Medulla oblongata (tissue), 1 donor: ENCODE measurements at regions not wholly inside any gene's neighbourhood (a gene's known extent, or its start where the extent isn't known, plus 50 kb on each side); places are given as distances from the start of the nearest gene placed in this dataset.
"Not testable (repeated sequence)": the region's sequence is repeated elsewhere in the genome, so short reads cannot be mapped to it uniquely, and the experiment has no call there.

Source experiments
- DNase-seq: peaks from one replicate; pipeline ENCODE4 v3.0.0-alpha.2; 2015; ENCODE audit errors: extremely low spot score

- no peak for DNase-seq
Observed at GRCh38 chr3:117003501-117003900, 293.9 kb downstream of the TUSC7 start.

DNA sequence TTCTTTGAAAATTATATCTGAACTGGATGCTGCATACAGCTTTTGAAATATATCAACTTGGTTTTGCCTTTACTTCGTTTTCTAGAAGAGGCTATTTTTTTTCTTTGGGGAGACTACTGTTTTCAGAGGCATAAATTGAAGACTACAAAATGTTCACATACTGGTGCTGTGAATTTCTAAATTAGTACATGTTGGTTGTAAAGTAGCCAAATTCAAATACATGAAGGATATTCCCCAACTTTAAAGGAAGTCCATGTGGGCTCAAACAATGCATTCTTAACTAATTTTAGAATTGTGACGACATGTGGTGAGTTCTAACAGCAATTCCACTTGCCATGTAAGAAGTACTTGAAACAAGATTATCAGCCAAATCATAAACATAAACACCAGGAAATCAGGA is 295.7 kb downstream of the TUSC7 start:
- no peak for DNase-seq

DNA sequence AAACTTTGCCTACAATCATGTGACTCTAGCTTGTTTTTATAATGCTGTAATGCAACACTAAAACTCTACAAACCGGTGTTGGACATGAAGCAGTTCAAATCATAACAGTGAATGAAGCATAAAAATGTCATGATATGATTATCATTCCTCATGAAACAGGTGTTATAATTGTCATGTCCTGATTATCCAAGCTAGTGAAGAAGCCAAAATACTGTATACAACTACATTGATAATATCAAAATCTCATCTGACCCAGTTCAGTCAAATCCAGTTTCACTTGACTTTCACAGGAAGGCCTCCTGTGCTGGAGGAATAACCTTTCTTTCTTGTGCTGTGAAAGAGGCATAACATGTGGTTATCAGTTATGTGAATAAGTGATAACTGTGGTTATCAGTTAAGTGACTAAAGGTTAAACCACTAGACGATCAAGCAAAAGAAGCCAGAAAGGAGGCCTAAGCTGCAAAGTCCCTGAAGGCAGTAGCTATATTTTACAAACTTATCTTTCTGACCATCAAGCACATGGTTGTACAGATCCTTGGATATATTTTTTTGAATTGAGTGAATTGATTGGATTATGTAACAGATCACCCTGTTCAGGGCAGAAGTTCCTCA is 296.4 kb downstream of the TUSC7 start:
- DNase-seq, result no peak

DNA sequence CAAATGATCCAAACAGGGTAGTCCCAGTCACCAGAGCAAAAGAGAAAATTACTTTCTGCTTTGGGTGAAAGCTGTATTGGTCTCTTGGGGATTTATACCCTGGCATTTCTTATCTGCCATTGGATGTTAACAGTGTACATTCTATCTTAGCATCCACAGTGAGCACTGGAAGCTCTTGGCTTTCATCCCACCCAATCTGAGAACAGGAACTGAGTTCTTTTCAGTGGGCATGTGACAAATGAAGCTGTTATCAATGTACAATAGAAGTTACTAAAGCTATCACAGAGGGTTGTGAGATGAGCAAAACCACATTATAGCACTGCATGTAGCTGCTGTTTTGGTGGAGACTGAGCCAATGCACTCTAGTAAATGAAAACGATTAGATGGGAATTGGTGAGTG is 300.7 kb downstream of the TUSC7 start:
- DNase-seq, result no peak

DNA sequence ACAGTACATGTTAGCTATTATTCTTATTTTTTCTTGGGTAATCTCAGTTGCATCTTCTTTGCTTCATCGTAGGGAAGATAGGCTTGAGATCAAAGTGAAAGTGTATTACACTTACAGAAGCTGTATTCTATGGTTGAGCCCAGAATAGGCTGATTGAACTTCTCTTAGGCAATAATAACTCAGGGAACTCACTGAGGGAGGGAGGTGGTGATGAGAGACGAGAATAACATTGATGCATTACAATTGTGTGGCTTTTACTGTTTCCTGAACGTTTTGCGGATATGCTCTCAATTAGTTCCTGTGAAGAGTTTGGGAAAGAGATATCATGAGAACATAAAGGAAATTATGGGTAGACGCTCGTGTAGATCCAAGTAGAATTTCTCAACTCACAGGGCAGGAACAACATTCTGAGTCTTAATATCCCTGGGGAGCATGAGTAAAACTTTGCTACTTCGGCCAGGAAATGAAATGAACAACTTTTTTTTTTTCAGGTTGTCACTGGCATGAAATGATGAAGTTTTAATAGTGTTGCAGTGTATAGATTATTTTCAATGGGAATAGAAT is 302.2 kb downstream of the TUSC7 start:
- no peak for DNase-seq

- no peak for DNase-seq
Observed at GRCh38 chr3:117016378-117016777, 306.8 kb downstream of the TUSC7 start.

GRCh38 chr3:117017135-117017894 is 307.7 kb downstream of the TUSC7 start:
- DNase-seq, result no peak

DNA sequence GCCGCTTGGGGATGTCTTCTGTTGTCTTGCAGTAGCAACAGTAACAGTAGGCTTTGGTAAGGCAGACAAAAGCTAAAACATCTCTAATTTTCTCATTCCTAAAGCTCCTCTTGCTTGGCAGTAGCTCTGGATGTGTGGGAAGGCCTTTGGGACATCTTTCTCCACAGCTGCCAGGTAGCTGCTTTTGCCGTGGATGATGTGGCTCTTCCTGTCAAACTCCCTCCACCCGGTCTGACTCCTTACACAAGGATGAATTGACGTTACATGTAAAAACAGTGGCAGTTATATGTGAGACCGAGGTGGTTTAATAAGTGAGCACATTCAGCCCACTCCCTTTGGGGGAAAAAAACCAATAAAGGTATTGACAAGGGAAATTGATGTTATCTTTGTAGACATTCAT is 309.1 kb downstream of the TUSC7 start:
- no peak for DNase-seq

- peak; percentile 91 for DNase-seq
Observed at GRCh38 chr3:117019082-117019713, 309.6 kb downstream of the TUSC7 start.

DNA sequence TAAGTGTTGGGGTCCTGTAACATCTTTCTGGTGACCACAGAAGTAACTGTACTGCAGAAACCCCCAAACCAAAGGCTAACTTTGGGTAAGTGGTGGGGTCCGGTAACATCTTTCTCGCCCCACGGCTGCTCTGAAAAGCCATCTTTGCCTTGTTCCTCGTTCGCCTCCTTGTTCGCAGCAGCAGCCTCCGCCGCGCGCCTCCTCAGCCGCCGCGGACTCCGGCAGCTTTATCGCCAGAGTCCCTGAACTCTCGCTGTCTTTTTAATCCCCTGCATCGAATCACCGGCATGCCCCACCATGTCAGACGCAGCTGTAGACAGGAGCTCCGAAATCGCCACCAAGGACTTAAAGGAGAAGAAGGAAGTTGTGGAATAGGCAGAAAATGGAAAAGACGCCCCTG is 316.8 kb downstream of the TUSC7 start:
- no peak for DNase-seq

- DNase-seq, result no peak
Observed at GRCh38 chr3:117035745-117036144, 326.2 kb downstream of the TUSC7 start.

- DNase-seq, result peak; percentile 85
Observed at GRCh38 chr3:117036259-117036799, 326.8 kb downstream of the TUSC7 start.

DNA sequence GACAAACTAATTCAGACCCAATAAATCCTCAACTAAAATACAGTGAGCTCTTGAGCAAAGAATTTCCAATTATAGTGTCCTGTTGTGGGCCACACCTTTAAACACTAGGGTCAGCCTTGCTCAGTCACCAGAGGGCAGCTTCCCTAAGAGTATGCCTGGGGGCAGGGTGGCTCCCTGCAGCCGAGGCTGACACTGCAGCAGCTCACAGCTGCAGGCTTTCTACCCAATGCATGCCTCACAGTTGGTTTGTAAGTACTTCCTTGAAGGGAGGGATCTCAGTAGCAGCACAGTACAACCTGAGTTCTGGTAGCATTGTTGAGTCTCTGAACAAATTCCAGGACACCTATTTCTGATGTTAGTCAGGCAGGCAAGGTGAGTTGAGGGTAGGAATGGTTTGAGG is 335.6 kb downstream of the TUSC7 start:
- DNase-seq, result no peak

GRCh38 chr3:117047951-117048705 is 338.5 kb downstream of the TUSC7 start:
- no peak for DNase-seq

- no peak for DNase-seq
Observed at GRCh38 chr3:117052395-117052794, 342.8 kb downstream of the TUSC7 start.

DNA sequence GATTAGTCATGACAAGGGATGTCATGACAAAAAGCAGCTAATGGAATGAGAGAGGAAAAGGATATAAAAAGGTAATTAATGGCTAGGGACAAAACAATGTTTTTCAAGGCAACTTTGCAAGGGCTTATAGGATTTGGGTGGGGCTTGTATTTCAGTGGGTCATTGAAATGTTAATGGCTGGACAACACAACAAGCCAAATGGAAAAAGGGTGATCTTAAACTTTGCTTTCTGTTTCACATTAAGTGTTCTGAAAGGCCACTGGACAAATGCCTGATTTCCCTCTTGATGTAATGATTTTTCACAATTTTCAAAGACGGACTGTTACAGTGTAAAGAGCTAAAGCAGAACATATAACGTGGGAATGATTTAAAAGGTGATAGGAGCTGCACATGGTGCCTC is 345.0 kb downstream of the TUSC7 start:
- no peak for DNase-seq

GRCh38 chr3:117056946-117057345 is 347.4 kb downstream of the TUSC7 start:
- not testable (repeated sequence) for DNase-seq

DNA sequence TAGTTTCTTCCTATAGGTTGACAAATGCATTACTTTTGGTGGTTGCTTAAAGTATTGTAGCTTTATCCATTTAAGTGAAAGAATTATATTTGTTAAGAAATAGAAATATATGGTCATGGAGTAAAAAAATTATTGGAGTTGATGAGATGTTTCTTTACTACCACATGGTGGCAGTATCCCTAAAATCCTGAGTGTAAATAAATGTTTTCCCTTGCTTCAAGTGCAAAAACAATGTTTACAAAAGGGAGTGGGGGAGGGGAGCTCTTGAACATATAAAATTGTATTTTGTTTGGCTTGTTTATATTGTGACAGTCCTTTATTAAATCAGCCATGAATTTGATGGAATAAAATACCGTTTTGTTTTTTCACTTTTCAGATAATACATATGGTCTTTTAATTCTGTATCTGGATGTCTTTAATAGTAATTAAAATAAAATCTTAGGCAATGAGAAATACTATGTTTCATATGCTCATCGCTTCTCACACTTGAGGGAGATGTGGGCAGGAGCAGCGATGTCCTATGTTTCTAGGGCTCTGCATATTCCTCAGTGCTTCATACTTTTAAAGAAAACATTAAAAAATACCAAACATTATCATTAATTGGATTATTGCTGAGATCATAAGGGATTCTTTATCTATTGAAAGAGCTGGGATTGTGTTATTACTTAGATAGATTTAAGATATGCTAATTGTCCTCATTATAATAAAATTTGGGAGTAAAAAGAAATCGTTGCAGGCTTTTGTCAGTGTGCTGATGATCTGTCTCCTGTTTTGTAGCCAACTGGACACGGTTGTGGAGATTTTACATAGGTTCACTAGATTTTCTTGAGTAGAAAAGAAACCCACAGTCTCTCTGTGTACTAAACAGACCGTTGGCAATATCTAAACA is 349.7 kb downstream of the TUSC7 start:
- DNase-seq, result peak; percentile 72

- DNase-seq, result no peak
Observed at GRCh38 chr3:117059956-117060270, 350.3 kb downstream of the TUSC7 start.

DNA sequence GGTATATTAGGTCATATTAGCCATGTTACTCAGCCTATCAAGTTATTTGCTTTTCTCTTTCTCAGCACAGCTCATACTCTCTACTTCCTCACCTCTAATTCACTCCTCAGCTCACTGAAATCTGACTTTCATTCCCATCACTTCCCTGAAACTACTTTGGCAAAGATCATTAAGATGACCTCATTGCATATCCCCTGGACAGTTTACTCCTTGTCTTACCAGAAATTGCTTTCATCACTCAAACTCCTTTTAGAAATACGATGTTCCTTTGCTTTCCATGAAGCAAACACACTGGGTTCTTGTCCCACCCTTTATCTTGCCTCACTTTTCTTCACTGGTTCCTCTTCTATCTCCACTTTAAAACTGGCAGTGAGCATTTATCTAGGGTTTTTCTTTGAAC is 354.4 kb downstream of the TUSC7 start:
- DNase-seq, result peak; percentile 54

GRCh38 chr3:117068301-117068700 is 358.7 kb downstream of the TUSC7 start:
- no peak for DNase-seq
